ENCODE measurements at regions not wholly inside any gene's neighbourhood (a gene's known extent, or its start where the extent isn't known, plus 50 kb on each side); places are given as distances from the start of the nearest gene placed in this dataset.

GRCh38 chr15:62316413-62317060, 151.5 kb upstream of the C2CD4B start:
- DNase-seq (no peak), ATAC-seq (ENCODE audit: low read depth) (no peak)
- Mint-ChIP-seq H3K9me3 (ENCODE audit: insufficient read depth) (peaks cover 6% of the 10 kb centered on the region), H3K27ac (no peak overlapping the region), H3K4me1 (no peaks in the 10 kb centered on the region), H3K27me3 (peaks cover 25% of the 10 kb centered on the region), H3K4me3 (no peak overlapping the region)
- Histone ChIP-seq H3K4me1 (ENCODE audit: control insufficient read depth in 2 of 2, insufficient read depth in 2 of 2, low read length in 2 of 2) (no peaks in the 10 kb centered on the region), H3K9me3 (ENCODE audit: control extremely low read depth in 1 of 3, control insufficient read depth in 2 of 3, insufficient read depth in 1 of 3, low read length in 2 of 3) (no peaks in the 10 kb centered on the region), H3K27me3 (replicated peaks in 1 of 4; ENCODE audit: control extremely low read depth in 1 of 4, control insufficient read depth in 3 of 4, insufficient read depth in 4 of 4, low read length in 3 of 4) (no peaks in the 10 kb centered on the region), H4K20me1 (ENCODE audit: control insufficient read depth, insufficient read depth, low read length, poor library complexity, severe bottlenecking) (no peaks in the 10 kb centered on the region), H3K79me2 (ENCODE audit: control insufficient read depth, insufficient read depth, low read length) (no peaks in the 10 kb centered on the region), H3K4me3 (ENCODE audit: control extremely low read depth in 1 of 5, extremely low read depth in 1 of 5, insufficient read depth in 1 of 5, low read depth in 2 of 5, low read length in 4 of 5) (no peak overlapping the region), H3K36me3 (replicated peaks in 1 of 2; ENCODE audit: control extremely low read depth in 1 of 2, control insufficient read depth in 1 of 2, extremely low read depth in 1 of 2, insufficient read depth in 2 of 2, low read length in 1 of 2) (no peaks in the 10 kb centered on the region), H2AFZ (ENCODE audit: insufficient read depth, low read depth, low read length, poor library complexity, severe bottlenecking) (no peak overlapping the region), H3K9ac (ENCODE audit: low read length) (no peak overlapping the region), H3K4me2 (replicated peaks; ENCODE audit: low read depth, low read length, poor library complexity, severe bottlenecking) (no peak overlapping the region), H3K27ac (ENCODE audit: low read length in 2 of 2) (no peak overlapping the region)
- TF ChIP-seq EZH2 (IDR thresholded peaks at IDR 0.05; ENCODE audit: borderline replicate concordance, insufficient read depth, low read depth, low read length, poor library complexity, severe bottlenecking), result no peak
- no peak for TF ChIP-seq CTCF (IDR thresholded peaks at IDR 0.05)
- ChIA-PET POLR2A (no interaction called here), CTCF (no interaction called here)
- WGBS (ENCODE audit: insufficient coverage), result 80% methylated on average over 1 of the region's 2 CpGs
- intact Hi-C loops (cut with micrococcal nuclease), result no loop called here

- Histone ChIP-seq H3K9ac (ENCODE audit: low read length) (no peak overlapping the region), H3K4me3 (ENCODE audit: control extremely low read depth in 1 of 5, extremely low read depth in 1 of 5, insufficient read depth in 1 of 5, low read depth in 2 of 5, low read length in 4 of 5) (no peak overlapping the region), H3K36me3 (replicated peaks in 1 of 2; ENCODE audit: control extremely low read depth in 1 of 2, control insufficient read depth in 1 of 2, extremely low read depth in 1 of 2, insufficient read depth in 2 of 2, low read length in 1 of 2) (no peaks in the 10 kb centered on the region), H3K79me2 (ENCODE audit: control insufficient read depth, insufficient read depth, low read length) (no peaks in the 10 kb centered on the region), H3K9me3 (ENCODE audit: control extremely low read depth in 1 of 3, control insufficient read depth in 2 of 3, insufficient read depth in 1 of 3, low read length in 2 of 3) (no peaks in the 10 kb centered on the region), H3K27me3 (replicated peaks in 1 of 4; ENCODE audit: control extremely low read depth in 1 of 4, control insufficient read depth in 3 of 4, insufficient read depth in 4 of 4, low read length in 3 of 4) (no peaks in the 10 kb centered on the region), H3K27ac (ENCODE audit: low read length in 2 of 2) (no peak overlapping the region), H3K4me1 (ENCODE audit: control insufficient read depth in 2 of 2, insufficient read depth in 2 of 2, low read length in 2 of 2) (no peaks in the 10 kb centered on the region), H2AFZ (ENCODE audit: insufficient read depth, low read depth, low read length, poor library complexity, severe bottlenecking) (no peak overlapping the region), H3K4me2 (replicated peaks; ENCODE audit: low read depth, low read length, poor library complexity, severe bottlenecking) (no peak overlapping the region), H4K20me1 (ENCODE audit: control insufficient read depth, insufficient read depth, low read length, poor library complexity, severe bottlenecking) (no peaks in the 10 kb centered on the region)
- intact Hi-C loops (cut with micrococcal nuclease), result no loop called here
- no peaks in the 10 kb centered on the region for H3K9me3 Mint-ChIP-seq (ENCODE audit: insufficient read depth)
- DNase-seq, result no peak
- ChIA-PET CTCF (no interaction called here), POLR2A (no interaction called here)
- TF ChIP-seq EZH2 (IDR thresholded peaks at IDR 0.05; ENCODE audit: borderline replicate concordance, insufficient read depth, low read depth, low read length, poor library complexity, severe bottlenecking), result no peak
- no peak overlapping the region for H3K27ac Mint-ChIP-seq
- WGBS (ENCODE audit: insufficient coverage), result 89% methylated on average over 1 of the region's 2 CpGs
- no peak for ATAC-seq (ENCODE audit: low read depth)
- peaks cover 8% of the 10 kb centered on the region for H3K27me3 Mint-ChIP-seq
- no peak overlapping the region for H3K4me3 Mint-ChIP-seq
- H3K4me1 Mint-ChIP-seq, result no peaks in the 10 kb centered on the region
Measured at GRCh38 chr15:62320259-62320658, 155.2 kb upstream of the C2CD4B start.

Measured in B cell (primary cell).